Prostate gland (tissue), 2 donors: ENCODE measurements at regions not wholly inside any gene's neighbourhood (a gene's known extent, or its start where the extent isn't known, plus 50 kb on each side); places are given as distances from the start of the nearest gene placed in this dataset.

Source experiments
- DNase-seq: peaks from one replicate; pipeline ENCODE4 v3.0.0-alpha.2; 2019; ENCODE audit warnings: low spot score
- H3K27ac ChIP-seq, 2 donors: fragments of 200-600 bp; sonication (generic); 2 replicates each; pipeline ENCODE4 v1.5.1; 2017 to 2019
- H3K27me3 ChIP-seq: fragments of 200-600 bp; sonication (generic); replicated peaks from 2 replicates; pipeline ENCODE4 v1.5.1; 2019; ENCODE audit not compliant: insufficient read depth
- H3K36me3 ChIP-seq, 2 donors: fragments of 200-600 bp; sonication (generic); 1 replicate in 1 of 2; 2 replicates in 1 of 2; pipeline versions ENCODE4 v1.5.1 to v1.8.1; 2017 to 2019
- H3K4me1 ChIP-seq: fragments of 200-600 bp; sonication (generic); replicated peaks from 2 replicates; pipeline ENCODE4 v1.5.1; 2019
- H3K4me3 ChIP-seq, 2 donors: fragments of 200-600 bp; sonication (generic); 2 replicates each; pipeline ENCODE4 v1.5.1; 2017 to 2019
- H3K9me3 ChIP-seq: fragments of 200-600 bp; sonication (generic); 2 replicates; pipeline ENCODE4 v1.5.1; 2017
- CTCF ChIP-seq, 4 experiments: fragments of 200-600 bp in 2 of 4; fragments of 450-650 bp in 2 of 4; sonication (generic) in 2 of 4; IDR thresholded peaks; 1 replicate in 3 of 4; 2 replicates in 1 of 4; pipeline ENCODE4 v1.5.1; 2016 to 2019; ENCODE audit warnings: antibody characterized with exemption in 4 of 4, mild to moderate bottlenecking in 2 of 4, moderate library complexity in 2 of 4
- POLR2A ChIP-seq: fragments of 450-650 bp; IDR thresholded peaks from one replicate; pipeline ENCODE4 v1.6.1; 2016; ENCODE audit warnings: antibody characterized with exemption, mild to moderate bottlenecking
- POLR2AphosphoS5 ChIP-seq: sonication (generic); formaldehyde crosslinking; IDR thresholded peaks from one replicate; pipeline ENCODE4 v1.6.1; 2017; ENCODE audit warnings: antibody characterized with exemption
- WGBS: methylation state at CpG from one replicate; pipeline ENCODE4 v1.1.5; 2018; 5-methylcytosine and 5-hydroxymethylcytosine counted together
- intact Hi-C: fragments of 100-400 bp; cut with DNase I; formaldehyde crosslinking; loops from one replicate; pipeline ENCODE4 v1.14.2; 2022

- TF ChIP-seq CTCF (IDR thresholded peaks at IDR 0.05): no peak
- no peak for TF ChIP-seq POLR2A
- no peak for TF ChIP-seq POLR2AphosphoS5
- no peaks in the 10 kb centered on the region for H3K9me3 ChIP-seq
- WGBS: 74% methylated on average over 4 of the region's 4 CpGs
Observed at GRCh38 chr18:72376256-72376655, 167.9 kb downstream of the CBLN2 start.

GRCh38 chr18:72375618-72376017 lies 168.5 kb downstream of the CBLN2 start:
- no peak for TF ChIP-seq POLR2A
- no peak for TF ChIP-seq POLR2AphosphoS5
- TF ChIP-seq CTCF (IDR thresholded peaks at IDR 0.05): no peak
- WGBS: 87% methylated on average over 5 of the region's 5 CpGs
- Histone ChIP-seq H3K9me3 (no peaks in the 10 kb centered on the region), H3K4me1 (no peaks in the 10 kb centered on the region), H3K36me3 (no peaks in the 10 kb centered on the region), H3K27ac (no peak overlapping the region), H3K27me3 (no peaks in the 10 kb centered on the region), H3K4me3 (no peak overlapping the region)
- DNase-seq: no peak
- intact Hi-C loops: no loop called here

More at GRCh38 chr18:72376256-72376655, 167.9 kb downstream of the CBLN2 start:
- H3K4me3 ChIP-seq: no peak overlapping the region
- no peaks in the 10 kb centered on the region for H3K4me1 ChIP-seq
- no peak overlapping the region for H3K27ac ChIP-seq
- intact Hi-C loops: no loop called here
- H3K27me3 ChIP-seq: no peaks in the 10 kb centered on the region
- no peaks in the 10 kb centered on the region for H3K36me3 ChIP-seq
- DNase-seq: no peak

- DNase-seq: no peak
- Histone ChIP-seq H3K27ac (no peak overlapping the region), H3K4me1 (no peaks in the 10 kb centered on the region), H3K9me3 (no peaks in the 10 kb centered on the region), H3K36me3 (no peaks in the 10 kb centered on the region), H3K27me3 (no peaks in the 10 kb centered on the region), H3K4me3 (no peak overlapping the region)
- no peak for TF ChIP-seq POLR2AphosphoS5
- no peak for TF ChIP-seq CTCF (IDR thresholded peaks at IDR 0.05)
- no peak for TF ChIP-seq POLR2A
- intact Hi-C loops: no loop called here
Observed at GRCh38 chr18:72372076-72372475, 172.1 kb downstream of the CBLN2 start.

- no peak overlapping the region for H3K4me3 ChIP-seq
Observed at GRCh38 chr18:72368308-72368707, 175.8 kb downstream of the CBLN2 start.

More at GRCh38 chr18:72368308-72368707, 175.8 kb downstream of the CBLN2 start:
- Histone ChIP-seq H3K27me3 (no peaks in the 10 kb centered on the region), H3K4me1 (no peaks in the 10 kb centered on the region), H3K9me3 (no peaks in the 10 kb centered on the region), H3K36me3 (no peaks in the 10 kb centered on the region), H3K27ac (no peak overlapping the region)
- intact Hi-C loops: no loop called here
- no peak for DNase-seq
- no peak for TF ChIP-seq CTCF (IDR thresholded peaks at IDR 0.05)
- no peak for TF ChIP-seq POLR2A
- no peak for TF ChIP-seq POLR2AphosphoS5
- WGBS: 77% methylated on average over 1 of the region's 1 CpG
